SK-N-SH (cell line): ENCODE measurements at regions not wholly inside any gene's neighbourhood (a gene's known extent, or its start where the extent isn't known, plus 50 kb on each side); places are given as distances from the start of the nearest gene placed in this dataset.

Source experiments
- CHD2 ChIP-seq: fragments of 150-350 bp; IDR thresholded peaks from 2 replicates; pipeline ENCODE4 v1.6.1; 2018; ENCODE audit warnings: low read length; ENCODE audit not compliant: partially characterized antibody
- ELF1 ChIP-seq: IDR thresholded peaks from 2 replicates; pipeline ENCODE4 v1.4.0; 2012
- EZH2phosphoT487 ChIP-seq: fragments of 200-600 bp; sonication (generic); IDR thresholded peaks from 2 replicates; pipeline ENCODE4 v1.6.1; 2017; ENCODE audit warnings: low read depth, mixed run types, mild to moderate bottlenecking, antibody characterized with exemption, moderate library complexity, borderline replicate concordance
- FOXM1 ChIP-seq: IDR thresholded peaks from 2 replicates; pipeline ENCODE4 v1.4.0; 2012; ENCODE audit warnings: low read depth, mild to moderate bottlenecking
- GABPA ChIP-seq: IDR thresholded peaks from 2 replicates; pipeline ENCODE4 v1.4.0; 2012; ENCODE audit warnings: low read depth, mild to moderate bottlenecking
- JUND ChIP-seq: IDR thresholded peaks from 2 replicates; pipeline ENCODE4 v1.4.0; 2012
- MXI1 ChIP-seq: IDR thresholded peaks from 2 replicates; pipeline ENCODE4 v1.6.1; 2012; ENCODE audit warnings: mild to moderate bottlenecking, low read depth, low read length, improper control_type of control experiment
- NFIC ChIP-seq: IDR thresholded peaks from 2 replicates; pipeline ENCODE4 v1.4.0; 2012; ENCODE audit warnings: borderline replicate concordance
- POLR2AphosphoS5 ChIP-seq: IDR thresholded peaks from 2 replicates; pipeline ENCODE4 v1.6.1; 2012; ENCODE audit warnings: low read depth, low read length
- RXRA ChIP-seq: IDR thresholded peaks from 2 replicates; pipeline ENCODE4 v1.4.0; 2012; ENCODE audit warnings: low read depth, mild to moderate bottlenecking, borderline replicate concordance
- SIN3A ChIP-seq: IDR thresholded peaks from 2 replicates; pipeline ENCODE4 v1.6.1; 2012; ENCODE audit warnings: low read depth, mild to moderate bottlenecking, low read length, moderate library complexity, borderline replicate concordance
- TF ChIP-seq, protein P1 (sequence below): fragments of 200-600 bp; sonication (generic); IDR thresholded peaks from 2 replicates; pipeline ENCODE4 v1.6.1; 2017; ENCODE audit warnings: antibody characterized with exemption, mild to moderate bottlenecking, moderate library complexity
- TF ChIP-seq, protein P2 (sequence below): fragments of 150-350 bp; IDR thresholded peaks from 2 replicates; pipeline ENCODE4 v1.6.1; 2017; ENCODE audit warnings: antibody characterized with exemption, low read length, low read depth, borderline replicate concordance
- TF ChIP-seq, protein P3 (sequence below): IDR thresholded peaks from 2 replicates; pipeline ENCODE4 v1.6.1; 2012; ENCODE audit warnings: mild to moderate bottlenecking, low read depth, low read length, moderate library complexity

DNA sequence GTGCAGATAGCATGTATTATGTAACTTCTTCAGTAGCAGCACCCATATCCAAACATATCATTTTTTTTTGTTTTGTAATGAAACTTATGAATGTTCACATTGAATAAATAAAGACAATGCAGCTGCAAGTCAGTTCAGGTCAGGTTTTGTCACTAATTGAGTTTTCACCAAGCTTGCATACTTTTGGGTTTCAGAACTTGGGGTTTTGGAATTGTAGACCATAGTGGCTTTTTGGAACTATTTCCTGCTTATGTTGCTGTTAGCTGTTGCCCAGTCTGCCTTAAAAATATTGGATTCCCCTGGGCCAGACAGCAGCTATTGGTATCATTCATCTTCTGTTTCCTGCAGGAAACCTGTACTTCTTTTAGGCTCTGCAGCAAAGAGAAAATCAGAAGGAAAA is 113.4 kb upstream of the LIMCH1 start:
- TF ChIP-seq, protein P1, sequence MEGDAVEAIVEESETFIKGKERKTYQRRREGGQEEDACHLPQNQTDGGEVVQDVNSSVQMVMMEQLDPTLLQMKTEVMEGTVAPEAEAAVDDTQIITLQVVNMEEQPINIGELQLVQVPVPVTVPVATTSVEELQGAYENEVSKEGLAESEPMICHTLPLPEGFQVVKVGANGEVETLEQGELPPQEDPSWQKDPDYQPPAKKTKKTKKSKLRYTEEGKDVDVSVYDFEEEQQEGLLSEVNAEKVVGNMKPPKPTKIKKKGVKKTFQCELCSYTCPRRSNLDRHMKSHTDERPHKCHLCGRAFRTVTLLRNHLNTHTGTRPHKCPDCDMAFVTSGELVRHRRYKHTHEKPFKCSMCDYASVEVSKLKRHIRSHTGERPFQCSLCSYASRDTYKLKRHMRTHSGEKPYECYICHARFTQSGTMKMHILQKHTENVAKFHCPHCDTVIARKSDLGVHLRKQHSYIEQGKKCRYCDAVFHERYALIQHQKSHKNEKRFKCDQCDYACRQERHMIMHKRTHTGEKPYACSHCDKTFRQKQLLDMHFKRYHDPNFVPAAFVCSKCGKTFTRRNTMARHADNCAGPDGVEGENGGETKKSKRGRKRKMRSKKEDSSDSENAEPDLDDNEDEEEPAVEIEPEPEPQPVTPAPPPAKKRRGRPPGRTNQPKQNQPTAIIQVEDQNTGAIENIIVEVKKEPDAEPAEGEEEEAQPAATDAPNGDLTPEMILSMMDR = no peak
- no peak for TF ChIP-seq EZH2phosphoT487
- no peak for TF ChIP-seq JUND
- TF ChIP-seq, protein P2, sequence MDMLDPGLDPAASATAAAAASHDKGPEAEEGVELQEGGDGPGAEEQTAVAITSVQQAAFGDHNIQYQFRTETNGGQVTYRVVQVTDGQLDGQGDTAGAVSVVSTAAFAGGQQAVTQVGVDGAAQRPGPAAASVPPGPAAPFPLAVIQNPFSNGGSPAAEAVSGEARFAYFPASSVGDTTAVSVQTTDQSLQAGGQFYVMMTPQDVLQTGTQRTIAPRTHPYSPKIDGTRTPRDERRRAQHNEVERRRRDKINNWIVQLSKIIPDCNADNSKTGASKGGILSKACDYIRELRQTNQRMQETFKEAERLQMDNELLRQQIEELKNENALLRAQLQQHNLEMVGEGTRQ = no peak
- TF ChIP-seq, protein P3, sequence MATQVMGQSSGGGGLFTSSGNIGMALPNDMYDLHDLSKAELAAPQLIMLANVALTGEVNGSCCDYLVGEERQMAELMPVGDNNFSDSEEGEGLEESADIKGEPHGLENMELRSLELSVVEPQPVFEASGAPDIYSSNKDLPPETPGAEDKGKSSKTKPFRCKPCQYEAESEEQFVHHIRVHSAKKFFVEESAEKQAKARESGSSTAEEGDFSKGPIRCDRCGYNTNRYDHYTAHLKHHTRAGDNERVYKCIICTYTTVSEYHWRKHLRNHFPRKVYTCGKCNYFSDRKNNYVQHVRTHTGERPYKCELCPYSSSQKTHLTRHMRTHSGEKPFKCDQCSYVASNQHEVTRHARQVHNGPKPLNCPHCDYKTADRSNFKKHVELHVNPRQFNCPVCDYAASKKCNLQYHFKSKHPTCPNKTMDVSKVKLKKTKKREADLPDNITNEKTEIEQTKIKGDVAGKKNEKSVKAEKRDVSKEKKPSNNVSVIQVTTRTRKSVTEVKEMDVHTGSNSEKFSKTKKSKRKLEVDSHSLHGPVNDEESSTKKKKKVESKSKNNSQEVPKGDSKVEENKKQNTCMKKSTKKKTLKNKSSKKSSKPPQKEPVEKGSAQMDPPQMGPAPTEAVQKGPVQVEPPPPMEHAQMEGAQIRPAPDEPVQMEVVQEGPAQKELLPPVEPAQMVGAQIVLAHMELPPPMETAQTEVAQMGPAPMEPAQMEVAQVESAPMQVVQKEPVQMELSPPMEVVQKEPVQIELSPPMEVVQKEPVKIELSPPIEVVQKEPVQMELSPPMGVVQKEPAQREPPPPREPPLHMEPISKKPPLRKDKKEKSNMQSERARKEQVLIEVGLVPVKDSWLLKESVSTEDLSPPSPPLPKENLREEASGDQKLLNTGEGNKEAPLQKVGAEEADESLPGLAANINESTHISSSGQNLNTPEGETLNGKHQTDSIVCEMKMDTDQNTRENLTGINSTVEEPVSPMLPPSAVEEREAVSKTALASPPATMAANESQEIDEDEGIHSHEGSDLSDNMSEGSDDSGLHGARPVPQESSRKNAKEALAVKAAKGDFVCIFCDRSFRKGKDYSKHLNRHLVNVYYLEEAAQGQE = no peak
- no peak for TF ChIP-seq POLR2AphosphoS5
- no peak for TF ChIP-seq GABPA
- no peak for TF ChIP-seq RXRA
- no peak for TF ChIP-seq NFIC
- TF ChIP-seq ELF1 = no peak
- TF ChIP-seq FOXM1 = no peak
- TF ChIP-seq SIN3A = no peak
- TF ChIP-seq MXI1 = no peak
- TF ChIP-seq CHD2 = no peak
